ENCODE measurements at regions not wholly inside any gene's neighbourhood (a gene's known extent, or its start where the extent isn't known, plus 50 kb on each side); places are given as distances from the start of the nearest gene placed in this dataset.

DNA sequence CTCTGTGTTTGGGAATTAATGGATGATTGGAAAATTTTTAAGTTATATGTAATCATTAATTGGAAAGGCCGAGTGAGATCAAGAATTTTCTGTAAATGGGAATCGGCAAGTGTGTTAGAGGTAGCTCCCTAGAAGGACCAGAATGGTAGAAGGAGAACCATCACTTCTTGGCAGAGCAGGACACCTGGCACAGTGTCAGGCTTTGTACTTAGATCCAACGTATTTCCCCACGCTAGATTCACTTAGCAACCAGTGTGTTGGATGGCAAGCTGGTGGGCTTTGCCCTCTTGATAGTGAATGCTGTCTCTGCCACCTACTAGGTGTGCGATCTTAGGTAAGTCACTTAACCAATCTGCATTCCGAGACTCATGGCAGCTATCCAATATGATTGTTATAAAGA is 107.8 kb upstream of the ZNF438 start:
- TF ChIP-seq, protein P1, sequence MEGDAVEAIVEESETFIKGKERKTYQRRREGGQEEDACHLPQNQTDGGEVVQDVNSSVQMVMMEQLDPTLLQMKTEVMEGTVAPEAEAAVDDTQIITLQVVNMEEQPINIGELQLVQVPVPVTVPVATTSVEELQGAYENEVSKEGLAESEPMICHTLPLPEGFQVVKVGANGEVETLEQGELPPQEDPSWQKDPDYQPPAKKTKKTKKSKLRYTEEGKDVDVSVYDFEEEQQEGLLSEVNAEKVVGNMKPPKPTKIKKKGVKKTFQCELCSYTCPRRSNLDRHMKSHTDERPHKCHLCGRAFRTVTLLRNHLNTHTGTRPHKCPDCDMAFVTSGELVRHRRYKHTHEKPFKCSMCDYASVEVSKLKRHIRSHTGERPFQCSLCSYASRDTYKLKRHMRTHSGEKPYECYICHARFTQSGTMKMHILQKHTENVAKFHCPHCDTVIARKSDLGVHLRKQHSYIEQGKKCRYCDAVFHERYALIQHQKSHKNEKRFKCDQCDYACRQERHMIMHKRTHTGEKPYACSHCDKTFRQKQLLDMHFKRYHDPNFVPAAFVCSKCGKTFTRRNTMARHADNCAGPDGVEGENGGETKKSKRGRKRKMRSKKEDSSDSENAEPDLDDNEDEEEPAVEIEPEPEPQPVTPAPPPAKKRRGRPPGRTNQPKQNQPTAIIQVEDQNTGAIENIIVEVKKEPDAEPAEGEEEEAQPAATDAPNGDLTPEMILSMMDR (IDR thresholded peaks at IDR 0.05) = no peak
- no peak for TF ChIP-seq POLR2A (IDR thresholded peaks at IDR 0.05)

Measured in heart left ventricle (tissue), 13 donors.